ENCODE measurements at regions not wholly inside any gene's neighbourhood (a gene's known extent, or its start where the extent isn't known, plus 50 kb on each side); places are given as distances from the start of the nearest gene placed in this dataset.

DNA sequence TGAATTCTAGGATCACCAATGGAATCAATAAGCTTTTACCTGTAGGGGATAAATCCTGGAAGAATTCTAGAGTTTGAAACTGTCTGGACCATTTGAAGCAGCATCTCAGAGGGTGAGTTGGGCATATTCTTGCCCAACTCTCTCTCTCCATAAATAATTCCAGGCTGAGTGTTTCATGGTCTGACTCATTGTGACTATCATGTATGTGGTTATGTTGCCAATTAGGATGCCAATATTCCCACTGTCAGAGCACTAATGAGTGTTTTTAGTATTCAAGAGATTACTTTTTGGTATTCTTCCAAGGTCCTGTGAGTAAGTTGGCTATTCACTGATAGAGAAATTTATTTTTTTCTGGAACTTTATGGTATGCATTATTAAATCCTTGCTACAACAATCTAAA is 456.9 kb downstream of the TOX3 start:
- TF ChIP-seq, protein P1, sequence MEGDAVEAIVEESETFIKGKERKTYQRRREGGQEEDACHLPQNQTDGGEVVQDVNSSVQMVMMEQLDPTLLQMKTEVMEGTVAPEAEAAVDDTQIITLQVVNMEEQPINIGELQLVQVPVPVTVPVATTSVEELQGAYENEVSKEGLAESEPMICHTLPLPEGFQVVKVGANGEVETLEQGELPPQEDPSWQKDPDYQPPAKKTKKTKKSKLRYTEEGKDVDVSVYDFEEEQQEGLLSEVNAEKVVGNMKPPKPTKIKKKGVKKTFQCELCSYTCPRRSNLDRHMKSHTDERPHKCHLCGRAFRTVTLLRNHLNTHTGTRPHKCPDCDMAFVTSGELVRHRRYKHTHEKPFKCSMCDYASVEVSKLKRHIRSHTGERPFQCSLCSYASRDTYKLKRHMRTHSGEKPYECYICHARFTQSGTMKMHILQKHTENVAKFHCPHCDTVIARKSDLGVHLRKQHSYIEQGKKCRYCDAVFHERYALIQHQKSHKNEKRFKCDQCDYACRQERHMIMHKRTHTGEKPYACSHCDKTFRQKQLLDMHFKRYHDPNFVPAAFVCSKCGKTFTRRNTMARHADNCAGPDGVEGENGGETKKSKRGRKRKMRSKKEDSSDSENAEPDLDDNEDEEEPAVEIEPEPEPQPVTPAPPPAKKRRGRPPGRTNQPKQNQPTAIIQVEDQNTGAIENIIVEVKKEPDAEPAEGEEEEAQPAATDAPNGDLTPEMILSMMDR (conservative IDR thresholded peaks at IDR 0.05; ENCODE audit: low read length), result no peak
- no peak for TF ChIP-seq EZH2phosphoT487 (IDR thresholded peaks at IDR 0.05; ENCODE audit: borderline replicate concordance)
